Activated T-helper 9 cell treated with anti-CD3 and anti-CD28 coated beads, Interleukin-2, amount 50 U/mL, for 16 hours (primary cell): ENCODE measurements at regions not wholly inside any gene's neighbourhood (a gene's known extent, or its start where the extent isn't known, plus 50 kb on each side); places are given as distances from the start of the nearest gene placed in this dataset.
"Not testable (repeated sequence)": the region's sequence is repeated elsewhere in the genome, so short reads cannot be mapped to it uniquely, and the experiment has no call there.

Source experiments
- DNase-seq: peaks from one replicate; pipeline ENCODE4 v3.0.0-alpha.2; 2020; ENCODE audit warnings: low read depth

DNA sequence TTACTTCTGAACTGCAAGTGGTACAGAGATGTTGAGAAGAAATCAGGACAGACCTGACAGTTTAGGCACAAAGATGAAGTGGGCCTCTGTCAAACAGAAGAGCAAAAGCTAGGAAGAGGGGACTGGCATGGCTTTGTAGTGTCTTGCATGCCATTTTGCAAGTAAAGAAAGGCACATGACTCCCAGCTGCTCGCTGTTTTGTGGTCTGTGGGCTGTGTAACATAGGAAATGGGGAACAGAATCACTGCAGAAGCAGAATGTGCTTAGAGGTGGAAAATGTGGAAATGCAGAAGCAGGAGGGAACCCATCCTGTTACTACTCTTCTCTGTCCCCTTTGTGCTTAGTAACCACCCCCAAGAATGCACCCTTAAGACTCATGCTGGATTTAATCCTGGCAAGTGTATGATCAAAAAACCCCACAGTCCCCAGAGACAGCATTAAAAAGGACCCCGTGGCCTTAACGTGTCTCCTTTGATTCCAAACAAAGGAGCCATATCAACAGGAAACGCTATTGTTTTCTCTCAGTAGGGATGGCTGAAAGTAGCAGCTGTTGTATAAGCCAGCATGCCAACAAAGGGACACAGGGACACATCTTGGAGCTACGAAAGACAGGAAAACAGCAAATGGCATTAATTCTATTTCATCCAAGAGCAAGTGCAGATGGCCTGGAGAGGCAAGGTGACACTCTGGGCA, 177.6 kb upstream of the GLRA2 start:
- DNase-seq = no peak

GRCh38 chrX:14347523-14347922, 181.8 kb upstream of the GLRA2 start:
- DNase-seq = no peak

DNA sequence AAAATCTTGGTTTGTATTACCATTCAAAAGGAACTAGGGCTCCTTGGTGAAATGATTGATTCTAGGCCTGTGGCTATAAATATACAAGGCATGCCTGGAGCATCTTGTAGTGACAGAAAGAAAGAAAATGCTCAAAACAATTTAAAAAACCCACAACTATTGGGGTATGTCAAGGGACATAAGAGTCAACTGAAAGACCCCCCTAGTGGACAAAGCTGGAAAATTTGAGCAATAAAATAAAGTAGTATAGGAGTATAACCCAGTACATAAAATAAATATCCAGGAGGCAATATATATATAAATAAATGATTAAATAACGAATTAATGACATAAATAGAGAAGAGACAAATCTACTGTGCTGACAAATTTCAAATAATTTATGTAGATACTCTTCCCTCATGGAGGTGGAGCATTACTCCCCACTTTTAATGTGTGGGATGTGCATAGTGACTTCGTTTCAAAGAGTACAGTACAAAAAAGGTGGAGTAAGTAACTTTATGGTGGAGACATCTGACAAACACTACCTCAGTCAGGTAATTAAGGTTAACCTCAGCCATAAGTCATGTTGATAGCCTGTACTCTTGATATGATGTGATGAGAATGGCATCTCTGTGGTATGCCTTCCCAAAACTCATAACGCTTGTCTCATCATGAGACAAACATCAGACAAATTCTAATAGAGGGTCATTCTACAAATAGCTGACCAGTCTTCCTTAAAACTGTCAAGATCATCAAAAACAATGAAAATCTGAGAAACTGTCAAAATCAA, 185.0 kb upstream of the GLRA2 start:
- DNase-seq = no peak

DNA sequence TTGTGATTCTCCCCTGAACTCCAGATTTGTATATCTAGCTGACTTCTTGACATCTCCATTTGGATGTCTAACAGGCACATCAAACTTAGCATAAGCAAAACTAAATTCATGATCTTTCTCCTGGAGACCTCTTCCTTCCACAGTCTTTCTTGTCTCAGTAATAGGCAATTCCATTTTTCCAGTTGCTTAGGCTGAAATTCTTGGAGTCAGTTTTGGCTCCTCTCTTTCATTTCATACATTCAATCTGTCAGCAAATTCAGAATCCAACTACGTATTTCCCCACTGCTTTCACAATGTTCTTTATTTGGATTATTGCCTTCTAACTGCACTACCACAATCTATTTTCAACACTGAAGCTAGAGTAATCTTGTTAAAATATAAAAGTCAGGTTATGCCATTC, 219.9 kb upstream of the GLRA2 start:
- DNase-seq = no peak

DNA sequence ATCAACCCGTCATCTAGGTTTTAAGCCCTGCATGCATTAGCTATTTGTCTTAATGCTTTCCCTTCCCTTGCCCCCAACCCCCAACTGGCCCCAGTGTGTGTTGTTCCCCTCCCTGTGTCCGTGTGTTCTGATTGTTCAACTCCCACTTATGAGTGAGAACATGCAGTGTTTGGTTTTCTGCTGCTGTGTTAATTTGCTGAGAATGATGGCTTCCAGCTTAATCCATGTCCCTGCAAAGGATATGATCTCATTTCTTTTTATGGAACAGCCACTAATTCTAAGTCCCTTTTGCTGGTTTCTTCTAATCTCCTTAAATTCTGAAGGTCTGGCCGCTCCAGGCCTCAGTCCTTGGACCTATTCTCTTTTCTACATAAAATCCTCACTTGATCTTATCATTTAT, 220.4 kb upstream of the GLRA2 start:
- DNase-seq = not testable (repeated sequence)

DNA sequence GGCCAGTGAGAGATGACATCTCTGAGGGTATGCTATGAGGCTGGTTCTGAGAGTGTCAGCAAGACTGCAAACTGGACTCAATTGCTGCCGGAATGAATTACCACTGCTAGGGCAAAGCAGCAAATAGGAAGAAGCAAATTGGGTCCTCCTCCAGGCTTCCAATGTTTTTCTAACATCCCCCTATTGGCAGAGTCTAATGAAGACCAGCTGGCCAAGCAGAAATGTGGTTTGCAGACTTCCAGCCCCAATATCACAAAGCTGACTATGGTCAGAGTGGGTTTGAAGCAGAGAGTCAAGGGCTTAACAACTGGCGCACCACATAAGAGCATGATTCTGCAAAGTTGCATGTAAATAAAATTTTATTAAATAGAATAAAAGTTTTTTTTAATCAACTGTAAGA, 225.4 kb upstream of the GLRA2 start:
- no peak for DNase-seq

DNA sequence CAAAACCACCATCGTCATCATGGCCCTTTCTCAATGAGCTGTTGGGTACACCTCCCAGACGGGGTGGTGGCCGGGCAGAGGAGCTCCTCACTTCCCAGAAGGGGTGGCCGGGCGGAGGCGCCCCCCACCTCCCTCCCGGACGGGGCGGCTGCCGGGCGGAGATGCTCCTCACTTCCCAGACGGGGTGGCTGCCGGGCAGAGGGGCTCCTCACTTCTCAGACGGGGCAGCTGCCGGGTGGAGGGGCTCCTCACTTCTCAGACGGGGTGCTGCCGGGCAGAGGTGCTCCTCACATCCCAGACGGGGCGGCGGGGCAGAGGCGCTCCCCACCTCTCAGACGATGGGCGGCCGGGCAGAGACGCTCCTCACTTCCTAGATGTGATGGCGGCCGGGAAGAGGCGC, 226.8 kb upstream of the GLRA2 start:
- DNase-seq = not testable (repeated sequence)

DNA sequence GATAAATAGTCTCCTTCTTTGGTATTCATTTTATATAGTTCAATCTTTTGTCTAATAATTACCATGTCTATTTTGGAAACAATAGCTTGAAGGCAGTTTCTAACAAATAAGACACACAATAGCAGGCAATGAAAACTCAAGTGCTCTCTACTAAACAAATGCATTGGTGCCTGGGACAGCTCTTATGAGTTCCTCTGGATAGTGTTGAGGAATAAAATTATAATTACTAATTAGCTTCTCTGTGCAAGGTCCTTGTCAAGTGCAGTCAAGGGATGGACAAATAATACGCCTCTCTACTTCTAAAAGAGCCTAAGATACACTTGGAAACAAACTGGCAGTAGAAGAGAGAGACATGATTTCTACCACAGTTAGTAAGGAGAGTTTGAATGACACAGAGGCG, 229.0 kb upstream of the GLRA2 start:
- DNase-seq = no peak

GRCh38 chrX:14295426-14295825, 233.9 kb upstream of the GLRA2 start:
- DNase-seq = no peak

GRCh38 chrX:14291666-14292500, 237.5 kb upstream of the GLRA2 start:
- DNase-seq = no peak

DNA sequence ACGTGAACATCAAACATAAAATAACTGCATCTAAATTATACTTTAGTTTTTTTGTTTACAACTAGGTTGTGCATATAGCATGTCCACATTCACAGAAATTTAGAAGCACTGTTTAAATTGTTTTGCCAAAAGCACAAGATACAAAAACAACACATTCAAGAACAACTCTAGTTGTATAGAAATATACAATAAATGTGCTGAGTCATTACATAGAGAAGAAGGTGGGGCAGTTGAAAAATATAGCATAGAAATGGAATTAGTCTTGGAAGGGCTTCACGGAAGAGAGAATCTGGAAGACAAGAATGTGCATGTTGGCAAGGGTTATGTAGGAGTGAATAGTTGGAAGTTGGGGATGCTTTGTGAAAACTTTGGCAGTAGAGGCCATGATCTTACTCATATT, 239.0 kb upstream of the GLRA2 start:
- DNase-seq = no peak

- no peak for DNase-seq
Measured at GRCh38 chrX:14274691-14275090, 245.0 kb upstream of the GEMIN8 start.

DNA sequence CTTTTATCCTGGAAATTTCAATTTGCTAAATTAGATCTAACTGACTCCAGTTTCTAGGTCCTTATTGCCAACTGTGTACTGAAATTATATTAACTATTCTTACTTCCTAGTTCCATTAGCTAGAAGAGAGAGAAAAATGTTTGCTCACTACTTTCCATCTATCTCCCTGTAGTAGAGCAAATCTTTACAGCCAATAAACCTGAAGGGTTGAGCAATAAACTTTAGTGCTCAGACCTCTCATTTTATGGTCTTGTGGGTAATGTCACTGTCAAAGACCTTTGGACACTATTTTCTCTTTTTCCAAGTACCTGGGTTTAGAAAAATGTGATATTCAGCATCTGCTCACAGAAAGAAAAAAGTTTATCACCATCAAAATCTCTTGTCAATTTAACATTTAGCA, 237.5 kb upstream of the GEMIN8 start:
- no peak for DNase-seq

GRCh38 chrX:14266705-14267104, 237.0 kb upstream of the GEMIN8 start:
- DNase-seq = no peak

- no peak for DNase-seq
Measured at GRCh38 chrX:14243823-14244222, 214.1 kb upstream of the GEMIN8 start.

DNA sequence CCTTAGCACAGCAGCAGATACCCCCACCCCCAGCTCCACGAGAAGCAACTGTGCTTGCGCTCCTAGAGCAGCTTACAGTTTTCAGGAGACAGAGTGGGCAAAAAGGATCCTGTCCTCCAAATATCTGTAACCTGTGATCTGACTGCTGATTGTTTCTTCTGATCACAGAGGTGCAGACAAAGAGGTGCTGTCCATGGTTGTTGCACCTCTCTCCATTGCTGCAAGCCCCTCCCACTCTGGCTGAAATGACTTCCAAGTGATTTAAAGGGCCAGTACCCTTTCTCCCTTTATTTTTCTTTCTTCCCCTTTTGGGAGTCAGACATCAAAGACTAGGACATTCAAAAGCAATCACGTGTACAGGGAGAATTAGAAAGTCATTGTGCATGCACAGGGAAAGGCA, 205.3 kb upstream of the GEMIN8 start:
- no peak for DNase-seq

- DNase-seq = no peak
Measured at GRCh38 chrX:14232688-14233087, 203.0 kb upstream of the GEMIN8 start.

GRCh38 chrX:14228611-14229010, 198.9 kb upstream of the GEMIN8 start:
- no peak for DNase-seq

DNA sequence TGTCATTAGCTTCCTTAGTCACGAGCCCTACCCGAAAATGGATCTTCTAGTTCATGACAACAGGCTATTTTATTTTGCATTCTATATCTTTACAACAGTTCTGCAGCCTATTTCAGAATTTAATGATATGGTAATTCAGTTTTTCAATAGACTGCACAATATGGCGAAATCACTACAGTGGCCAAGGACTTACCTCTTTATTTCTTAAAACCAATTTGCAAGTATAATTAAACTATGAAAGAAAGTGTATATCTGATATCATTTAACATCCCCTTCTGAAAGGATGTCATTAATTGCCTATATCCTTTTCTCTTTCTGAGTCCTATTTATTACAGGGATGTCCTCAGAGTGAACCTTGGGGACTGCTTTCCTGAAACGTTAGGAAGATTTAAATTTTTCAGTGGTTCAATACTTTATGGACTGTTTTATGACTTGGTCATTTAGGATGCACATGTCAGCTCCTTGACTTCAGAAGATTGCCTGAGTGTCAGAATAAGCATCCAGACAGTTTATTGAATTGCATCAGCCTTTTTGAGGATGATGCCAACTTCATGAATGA, 190.8 kb upstream of the GEMIN8 start:
- DNase-seq = no peak

- DNase-seq = no peak
Measured at GRCh38 chrX:14209034-14209433, 179.3 kb upstream of the GEMIN8 start.

DNA sequence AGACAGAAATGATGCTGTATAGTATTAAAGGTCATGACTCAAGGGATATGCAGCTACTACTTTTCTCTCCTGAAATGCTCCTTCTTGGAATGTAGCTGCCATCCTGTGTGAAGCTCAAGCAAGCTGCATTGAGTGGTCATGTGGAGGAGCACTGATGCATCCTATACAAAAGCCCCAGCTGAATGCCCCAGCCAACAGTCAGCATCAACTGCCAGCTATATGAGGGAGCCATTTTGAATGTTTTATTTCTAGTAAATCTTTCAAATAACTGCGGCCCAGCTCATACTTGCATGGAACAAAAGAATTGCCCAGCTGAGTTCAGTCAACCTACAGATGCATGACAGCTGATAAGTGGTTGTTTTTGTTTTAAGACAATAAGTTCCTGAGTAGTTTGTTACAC, 165.0 kb upstream of the GEMIN8 start:
- no peak for DNase-seq

GRCh38 chrX:14193547-14193946, 163.9 kb upstream of the GEMIN8 start:
- DNase-seq = no peak

GRCh38 chrX:14173873-14174272, 144.2 kb upstream of the GEMIN8 start:
- no peak for DNase-seq
